ENCODE measurements at regions not wholly inside any gene's neighbourhood (a gene's known extent, or its start where the extent isn't known, plus 50 kb on each side); places are given as distances from the start of the nearest gene placed in this dataset.

- no peak overlapping the region for H3K27ac ChIP-seq (ENCODE audit: low read length)
- no peaks in the 10 kb centered on the region for H3K27me3 ChIP-seq (ENCODE audit: control insufficient read depth in 1 of 2, insufficient read depth in 2 of 2, low read length in 2 of 2)
- no peak overlapping the region for H3K9ac ChIP-seq (ENCODE audit: low read length in 2 of 2)
- H3K4me1 ChIP-seq (ENCODE audit: control insufficient read depth, insufficient read depth, low read length): peaks cover 5% of the 10 kb centered on the region
- no peaks in the 10 kb centered on the region for H3K36me3 ChIP-seq (ENCODE audit: control insufficient read depth in 2 of 2, insufficient read depth in 2 of 2, low read length in 2 of 2)
- no peaks in the 10 kb centered on the region for H3K9me3 ChIP-seq (ENCODE audit: control insufficient read depth in 2 of 2, low read length in 2 of 2)
- no peak overlapping the region for H3K4me3 ChIP-seq (ENCODE audit: low read length in 2 of 2)
Observed at GRCh38 chr2:12113412-12113811, 367.0 kb downstream of the LPIN1 start.

GRCh38 chr2:12114816-12115215, 368.4 kb downstream of the LPIN1 start:
- H3K27me3 ChIP-seq (ENCODE audit: control insufficient read depth in 1 of 2, insufficient read depth in 2 of 2, low read length in 2 of 2): no peaks in the 10 kb centered on the region

GRCh38 chr2:12116228-12116750, 369.9 kb downstream of the LPIN1 start:
- H3K27ac ChIP-seq (ENCODE audit: low read length): no peak overlapping the region
- no peaks in the 10 kb centered on the region for H3K4me1 ChIP-seq (ENCODE audit: control insufficient read depth, insufficient read depth, low read length)
- no peaks in the 10 kb centered on the region for H3K9me3 ChIP-seq (ENCODE audit: control insufficient read depth in 2 of 2, low read length in 2 of 2)

More at GRCh38 chr2:12114816-12115215, 368.4 kb downstream of the LPIN1 start:
- H3K27ac ChIP-seq (ENCODE audit: low read length): no peak overlapping the region
- no peaks in the 10 kb centered on the region for H3K36me3 ChIP-seq (ENCODE audit: control insufficient read depth in 2 of 2, insufficient read depth in 2 of 2, low read length in 2 of 2)
- H3K9ac ChIP-seq (ENCODE audit: low read length in 2 of 2): no peak overlapping the region
- no peak overlapping the region for H3K4me3 ChIP-seq (ENCODE audit: low read length in 2 of 2)
- H3K9me3 ChIP-seq (ENCODE audit: control insufficient read depth in 2 of 2, low read length in 2 of 2): no peaks in the 10 kb centered on the region
- peaks cover 5% of the 10 kb centered on the region for H3K4me1 ChIP-seq (ENCODE audit: control insufficient read depth, insufficient read depth, low read length)

GRCh38 chr2:12119841-12120240, 373.4 kb downstream of the LPIN1 start:
- H3K36me3 ChIP-seq (ENCODE audit: control insufficient read depth in 2 of 2, insufficient read depth in 2 of 2, low read length in 2 of 2): no peaks in the 10 kb centered on the region
- no peak overlapping the region for H3K27ac ChIP-seq (ENCODE audit: low read length)
- H3K27me3 ChIP-seq (ENCODE audit: control insufficient read depth in 1 of 2, insufficient read depth in 2 of 2, low read length in 2 of 2): no peaks in the 10 kb centered on the region
- no peak overlapping the region for H3K4me3 ChIP-seq (ENCODE audit: low read length in 2 of 2)
- no peaks in the 10 kb centered on the region for H3K9me3 ChIP-seq (ENCODE audit: control insufficient read depth in 2 of 2, low read length in 2 of 2)
- H3K9ac ChIP-seq (ENCODE audit: low read length in 2 of 2): no peak overlapping the region
- H3K4me1 ChIP-seq (ENCODE audit: control insufficient read depth, insufficient read depth, low read length): no peaks in the 10 kb centered on the region

More at GRCh38 chr2:12116228-12116750, 369.9 kb downstream of the LPIN1 start:
- H3K4me3 ChIP-seq (ENCODE audit: low read length in 2 of 2): no peak overlapping the region
- no peaks in the 10 kb centered on the region for H3K27me3 ChIP-seq (ENCODE audit: control insufficient read depth in 1 of 2, insufficient read depth in 2 of 2, low read length in 2 of 2)
- no peak overlapping the region for H3K9ac ChIP-seq (ENCODE audit: low read length in 2 of 2)
- H3K36me3 ChIP-seq (ENCODE audit: control insufficient read depth in 2 of 2, insufficient read depth in 2 of 2, low read length in 2 of 2): no peaks in the 10 kb centered on the region

DNA sequence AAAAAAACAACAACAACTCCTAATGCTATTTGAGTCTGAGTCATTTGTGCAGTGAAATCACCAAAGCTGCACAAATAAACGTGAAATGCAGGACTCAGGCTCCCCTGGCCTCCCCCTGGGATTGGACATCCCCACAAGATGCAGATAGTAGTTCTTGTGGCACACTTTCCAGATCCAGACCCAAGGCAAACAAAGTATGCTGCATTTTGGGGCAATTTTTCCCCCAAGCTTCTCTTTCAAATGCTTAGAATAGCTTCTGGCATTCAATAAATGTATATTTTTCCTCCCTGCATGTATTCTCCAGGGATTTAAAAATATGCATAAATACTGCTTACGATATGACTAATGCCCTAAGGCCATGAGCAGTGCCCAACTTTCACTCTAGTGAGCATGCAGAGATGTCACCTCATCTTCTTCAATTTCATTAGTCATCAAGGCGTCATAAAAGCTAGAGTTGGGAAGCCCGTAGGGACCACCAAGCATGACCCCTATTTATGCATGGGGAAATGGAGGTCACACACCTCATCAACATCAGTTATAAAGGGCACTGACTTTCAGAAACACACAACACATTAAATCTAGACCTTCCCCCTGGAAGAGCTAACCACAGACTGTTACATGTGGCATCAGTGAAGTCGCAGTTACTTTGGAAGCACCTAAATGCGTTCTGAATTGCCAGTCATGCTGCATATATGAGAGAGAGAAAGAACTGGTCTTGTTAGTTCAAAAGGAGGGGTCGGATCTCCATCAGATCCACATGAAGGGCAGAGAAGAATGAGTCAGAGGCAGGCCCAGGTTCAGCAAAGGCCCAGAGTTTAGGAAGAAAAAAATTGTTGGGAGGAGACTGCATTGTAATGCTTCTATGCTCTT, 374.1 kb downstream of the LPIN1 start:
- Histone ChIP-seq H3K9ac (ENCODE audit: low read length in 2 of 2) (no peak overlapping the region), H3K27me3 (ENCODE audit: control insufficient read depth in 1 of 2, insufficient read depth in 2 of 2, low read length in 2 of 2) (no peaks in the 10 kb centered on the region), H3K4me3 (ENCODE audit: low read length in 2 of 2) (no peak overlapping the region), H3K36me3 (ENCODE audit: control insufficient read depth in 2 of 2, insufficient read depth in 2 of 2, low read length in 2 of 2) (no peaks in the 10 kb centered on the region), H3K4me1 (ENCODE audit: control insufficient read depth, insufficient read depth, low read length) (no peaks in the 10 kb centered on the region), H3K9me3 (ENCODE audit: control insufficient read depth in 2 of 2, low read length in 2 of 2) (no peaks in the 10 kb centered on the region), H3K27ac (ENCODE audit: low read length) (no peak overlapping the region)

DNA sequence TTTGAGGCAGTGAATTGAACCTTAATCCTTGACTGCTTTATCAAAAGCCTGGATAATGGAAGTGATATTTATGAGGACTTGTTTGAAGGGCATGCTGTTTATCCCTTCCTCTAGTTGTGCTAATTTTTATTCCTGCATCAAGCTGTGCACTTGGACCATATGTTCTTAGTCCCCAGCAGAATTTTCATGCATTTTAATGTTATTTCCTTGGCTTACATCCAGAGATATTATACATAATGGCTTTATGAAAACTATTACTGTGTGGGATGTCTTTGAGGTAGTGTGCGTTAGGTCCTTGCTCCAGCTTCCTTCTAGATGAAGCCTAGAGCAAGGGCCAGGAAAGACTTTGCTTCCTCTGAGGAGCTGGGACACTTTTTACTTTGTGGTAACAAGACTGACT, 378.4 kb downstream of the LPIN1 start:
- Histone ChIP-seq H3K27me3 (ENCODE audit: control insufficient read depth in 1 of 2, insufficient read depth in 2 of 2, low read length in 2 of 2) (no peaks in the 10 kb centered on the region), H3K9me3 (ENCODE audit: control insufficient read depth in 2 of 2, low read length in 2 of 2) (no peaks in the 10 kb centered on the region), H3K4me1 (ENCODE audit: control insufficient read depth, insufficient read depth, low read length) (no peaks in the 10 kb centered on the region), H3K4me3 (ENCODE audit: low read length in 2 of 2) (no peak overlapping the region), H3K27ac (ENCODE audit: low read length) (no peak overlapping the region), H3K9ac (ENCODE audit: low read length in 2 of 2) (no peak overlapping the region), H3K36me3 (ENCODE audit: control insufficient read depth in 2 of 2, insufficient read depth in 2 of 2, low read length in 2 of 2) (no peaks in the 10 kb centered on the region)

- Histone ChIP-seq H3K4me1 (ENCODE audit: control insufficient read depth, insufficient read depth, low read length) (no peaks in the 10 kb centered on the region), H3K4me3 (ENCODE audit: low read length in 2 of 2) (no peak overlapping the region), H3K27me3 (ENCODE audit: control insufficient read depth in 1 of 2, insufficient read depth in 2 of 2, low read length in 2 of 2) (no peaks in the 10 kb centered on the region), H3K9me3 (ENCODE audit: control insufficient read depth in 2 of 2, low read length in 2 of 2) (no peaks in the 10 kb centered on the region), H3K9ac (ENCODE audit: low read length in 2 of 2) (no peak overlapping the region), H3K27ac (ENCODE audit: low read length) (no peak overlapping the region), H3K36me3 (ENCODE audit: control insufficient read depth in 2 of 2, insufficient read depth in 2 of 2, low read length in 2 of 2) (no peaks in the 10 kb centered on the region)
Observed at GRCh38 chr2:12126318-12126717, 379.9 kb downstream of the LPIN1 start.

DNA sequence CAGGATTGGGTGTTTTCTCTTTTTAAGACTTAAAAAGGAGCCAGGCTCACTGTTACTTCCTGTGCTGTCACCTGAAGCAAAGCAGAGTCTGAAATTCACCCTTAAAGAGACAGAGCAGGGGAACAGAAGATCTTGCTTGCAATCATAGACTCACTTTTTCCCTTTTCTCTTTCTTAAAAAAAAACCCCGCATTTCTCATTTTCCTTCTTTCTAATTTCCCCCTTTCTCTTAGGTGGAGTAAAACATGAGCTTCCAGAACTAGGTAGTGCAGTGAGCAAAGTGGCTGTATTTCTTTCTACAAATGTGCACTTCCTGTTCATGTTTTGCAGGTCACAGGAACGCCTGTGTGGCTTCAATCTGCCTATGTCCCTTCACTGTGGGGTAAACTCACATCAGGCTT, 381.2 kb downstream of the LPIN1 start:
- Histone ChIP-seq H3K27ac (ENCODE audit: low read length) (no peak overlapping the region), H3K9ac (ENCODE audit: low read length in 2 of 2) (no peak overlapping the region), H3K4me3 (ENCODE audit: low read length in 2 of 2) (no peak overlapping the region)

DNA sequence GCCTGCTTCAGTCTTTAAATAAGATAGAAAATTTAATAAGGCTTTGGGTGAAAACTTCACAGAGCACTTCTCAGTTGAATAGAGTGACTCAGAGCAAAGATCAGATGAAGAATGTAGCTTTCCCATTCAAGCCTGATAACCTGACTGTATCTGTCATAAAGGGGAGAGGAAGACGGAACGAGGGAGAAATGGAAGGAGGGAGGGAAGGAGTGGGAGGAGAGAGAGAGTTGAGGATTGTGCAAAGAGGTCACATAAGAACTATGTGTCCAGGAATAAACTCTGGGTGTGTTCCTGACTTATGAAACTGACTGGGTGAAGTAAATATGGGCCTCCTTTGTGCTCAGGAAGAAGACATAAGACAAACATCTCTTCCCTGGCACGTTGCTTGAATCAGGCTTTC, 385.5 kb downstream of the LPIN1 start:
- no peak overlapping the region for H3K9ac ChIP-seq (ENCODE audit: low read length in 2 of 2)
- no peaks in the 10 kb centered on the region for H3K9me3 ChIP-seq (ENCODE audit: control insufficient read depth in 2 of 2, low read length in 2 of 2)
- H3K27me3 ChIP-seq (ENCODE audit: control insufficient read depth in 1 of 2, insufficient read depth in 2 of 2, low read length in 2 of 2): no peaks in the 10 kb centered on the region
- no peaks in the 10 kb centered on the region for H3K36me3 ChIP-seq (ENCODE audit: control insufficient read depth in 2 of 2, insufficient read depth in 2 of 2, low read length in 2 of 2)
- no peak overlapping the region for H3K27ac ChIP-seq (ENCODE audit: low read length)
- no peaks in the 10 kb centered on the region for H3K4me1 ChIP-seq (ENCODE audit: control insufficient read depth, insufficient read depth, low read length)
- H3K4me3 ChIP-seq (ENCODE audit: low read length in 2 of 2): no peak overlapping the region

More for the DNA sequence above, 381.2 kb downstream of the LPIN1 start:
- Histone ChIP-seq H3K9me3 (ENCODE audit: control insufficient read depth in 2 of 2, low read length in 2 of 2) (no peaks in the 10 kb centered on the region), H3K27me3 (ENCODE audit: control insufficient read depth in 1 of 2, insufficient read depth in 2 of 2, low read length in 2 of 2) (no peaks in the 10 kb centered on the region), H3K4me1 (ENCODE audit: control insufficient read depth, insufficient read depth, low read length) (no peaks in the 10 kb centered on the region), H3K36me3 (ENCODE audit: control insufficient read depth in 2 of 2, insufficient read depth in 2 of 2, low read length in 2 of 2) (no peaks in the 10 kb centered on the region)

- no peaks in the 10 kb centered on the region for H3K36me3 ChIP-seq (ENCODE audit: control insufficient read depth in 2 of 2, insufficient read depth in 2 of 2, low read length in 2 of 2)
- no peaks in the 10 kb centered on the region for H3K27me3 ChIP-seq (ENCODE audit: control insufficient read depth in 1 of 2, insufficient read depth in 2 of 2, low read length in 2 of 2)
- H3K27ac ChIP-seq (ENCODE audit: low read length): no peak overlapping the region
- H3K9ac ChIP-seq (ENCODE audit: low read length in 2 of 2): no peak overlapping the region
- H3K4me3 ChIP-seq (ENCODE audit: low read length in 2 of 2): no peak overlapping the region
- no peaks in the 10 kb centered on the region for H3K9me3 ChIP-seq (ENCODE audit: control insufficient read depth in 2 of 2, low read length in 2 of 2)
- no peaks in the 10 kb centered on the region for H3K4me1 ChIP-seq (ENCODE audit: control insufficient read depth, insufficient read depth, low read length)
Observed at GRCh38 chr2:12141618-12142258, 395.3 kb downstream of the LPIN1 start.

GRCh38 chr2:12151716-12152115, 405.3 kb downstream of the LPIN1 start:
- Histone ChIP-seq H3K9me3 (ENCODE audit: control insufficient read depth in 2 of 2, low read length in 2 of 2) (no peaks in the 10 kb centered on the region), H3K4me1 (ENCODE audit: control insufficient read depth, insufficient read depth, low read length) (peaks cover 4% of the 10 kb centered on the region), H3K27me3 (ENCODE audit: control insufficient read depth in 1 of 2, insufficient read depth in 2 of 2, low read length in 2 of 2) (no peaks in the 10 kb centered on the region), H3K9ac (ENCODE audit: low read length in 2 of 2) (no peak overlapping the region), H3K36me3 (ENCODE audit: control insufficient read depth in 2 of 2, insufficient read depth in 2 of 2, low read length in 2 of 2) (no peaks in the 10 kb centered on the region), H3K27ac (ENCODE audit: low read length) (no peak overlapping the region), H3K4me3 (ENCODE audit: low read length in 2 of 2) (no peak overlapping the region)

Data from stomach smooth muscle (tissue), 2 donors.